DOHH2 (cell line): ENCODE measurements at regions not wholly inside any gene's neighbourhood (a gene's known extent, or its start where the extent isn't known, plus 50 kb on each side); places are given as distances from the start of the nearest gene placed in this dataset.
"Not testable (repeated sequence)": the region's sequence is repeated elsewhere in the genome, so short reads cannot be mapped to it uniquely, and the experiment has no call there.

Experiments used
- H3F3A ChIP-seq: fragments of 200-600 bp; sonication (generic), shearing (Covaris generic); 2 replicates; pipeline ENCODE4 v1.6.0; 2016; ENCODE audit warnings: antibody characterized with exemption, mild to moderate bottlenecking; ENCODE audit not compliant: control insufficient read depth, insufficient read depth
- H3K27ac ChIP-seq: fragments of 200-600 bp; sonication (generic); 2 replicates; pipeline ENCODE4 v1.5.1; 2014; ENCODE audit warnings: low read depth, mild to moderate bottlenecking, low read length, moderate library complexity
- H3K27me3 ChIP-seq: fragments of 200-600 bp; sonication (generic); 2 replicates; pipeline ENCODE4 v1.6.1; 2014; ENCODE audit warnings: mild to moderate bottlenecking, low read length, mixed read lengths; ENCODE audit not compliant: control insufficient read depth
- H3K36me3 ChIP-seq: fragments of 200-600 bp; sonication (generic); 2 replicates; pipeline ENCODE4 v1.6.1; 2014; ENCODE audit warnings: mild to moderate bottlenecking, low read length, moderate library complexity, mixed read lengths; ENCODE audit not compliant: control insufficient read depth
- H3K4me1 ChIP-seq: fragments of 200-600 bp; sonication (generic); 2 replicates; pipeline ENCODE4 v1.6.1; 2014; ENCODE audit warnings: mild to moderate bottlenecking, low read length, mixed read lengths; ENCODE audit not compliant: control insufficient read depth
- H3K4me2 ChIP-seq: fragments of 200-600 bp; sonication (generic); 2 replicates; pipeline ENCODE4 v1.6.0; 2014; ENCODE audit warnings: mild to moderate bottlenecking, low read length, moderate library complexity
- H3K4me3 ChIP-seq: fragments of 200-600 bp; sonication (generic); 2 replicates; pipeline ENCODE4 v1.5.1; 2014; ENCODE audit warnings: mild to moderate bottlenecking, low read length, mixed read lengths
- H3K79me2 ChIP-seq: fragments of 200-600 bp; sonication (generic); 2 replicates; pipeline ENCODE4 v1.6.1; 2014; ENCODE audit warnings: mild to moderate bottlenecking, low read length, mixed read lengths; ENCODE audit not compliant: control insufficient read depth
- H3K9me2 ChIP-seq: fragments of 200-600 bp; sonication (generic); replicated peaks from 2 replicates; pipeline ENCODE4 v1.6.1; 2014; ENCODE audit warnings: mild to moderate bottlenecking, low read length, mixed read lengths; ENCODE audit not compliant: control insufficient read depth
- H3K9me3 ChIP-seq: fragments of 200-600 bp; sonication (generic); 2 replicates; pipeline ENCODE4 v1.6.1; 2014; ENCODE audit warnings: antibody characterized with exemption, low read length, mixed read lengths; ENCODE audit not compliant: control insufficient read depth, insufficient read depth
- H4K20me1 ChIP-seq: fragments of 200-600 bp; sonication (generic); 2 replicates; pipeline ENCODE4 v1.6.0; 2014; ENCODE audit warnings: low read depth, mild to moderate bottlenecking, antibody characterized with exemption, low read length, moderate library complexity; ENCODE audit not compliant: control insufficient read depth, insufficient read depth
- EZH2phosphoT487 ChIP-seq: fragments of 200-600 bp; sonication (generic); IDR thresholded peaks from 2 replicates; pipeline ENCODE4 v1.6.1; 2017; ENCODE audit warnings: borderline replicate concordance, mild to moderate bottlenecking, antibody characterized with exemption, low read length, moderate library complexity, mixed read lengths
- TF ChIP-seq, protein P1 (sequence below): fragments of 200-600 bp; sonication (generic); IDR thresholded peaks from one replicate; pipeline ENCODE4 v1.5.1; 2014; ENCODE audit warnings: antibody characterized with exemption, mild to moderate bottlenecking, low read depth, low read length; ENCODE audit not compliant: poor library complexity, severe bottlenecking

DNA sequence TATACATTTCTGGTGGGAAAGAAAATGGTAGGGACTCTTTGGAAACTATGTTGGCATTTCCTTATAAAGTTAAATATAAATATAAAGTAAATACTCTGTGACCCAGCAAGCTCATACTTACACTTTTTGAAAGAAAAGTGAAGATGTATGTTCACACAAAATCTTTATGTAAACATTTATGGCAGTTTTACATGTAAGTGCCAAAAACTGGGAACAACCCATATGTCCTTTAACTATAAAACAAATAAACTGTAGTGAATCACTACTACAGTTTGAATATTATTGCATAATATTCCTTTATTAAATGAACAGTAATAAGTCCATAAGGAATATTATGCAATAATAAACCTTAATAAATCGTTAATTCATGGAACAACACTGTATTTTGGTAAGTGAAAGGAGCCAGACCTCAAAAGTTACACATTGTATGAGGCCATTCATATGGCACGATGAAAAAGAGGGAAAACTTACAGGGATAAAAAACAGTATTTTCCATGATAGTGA lies 1660.3 kb upstream of the LRRTM3 start:
- H3K4me2 ChIP-seq, result no peak overlapping the region
- TF ChIP-seq, protein P1, sequence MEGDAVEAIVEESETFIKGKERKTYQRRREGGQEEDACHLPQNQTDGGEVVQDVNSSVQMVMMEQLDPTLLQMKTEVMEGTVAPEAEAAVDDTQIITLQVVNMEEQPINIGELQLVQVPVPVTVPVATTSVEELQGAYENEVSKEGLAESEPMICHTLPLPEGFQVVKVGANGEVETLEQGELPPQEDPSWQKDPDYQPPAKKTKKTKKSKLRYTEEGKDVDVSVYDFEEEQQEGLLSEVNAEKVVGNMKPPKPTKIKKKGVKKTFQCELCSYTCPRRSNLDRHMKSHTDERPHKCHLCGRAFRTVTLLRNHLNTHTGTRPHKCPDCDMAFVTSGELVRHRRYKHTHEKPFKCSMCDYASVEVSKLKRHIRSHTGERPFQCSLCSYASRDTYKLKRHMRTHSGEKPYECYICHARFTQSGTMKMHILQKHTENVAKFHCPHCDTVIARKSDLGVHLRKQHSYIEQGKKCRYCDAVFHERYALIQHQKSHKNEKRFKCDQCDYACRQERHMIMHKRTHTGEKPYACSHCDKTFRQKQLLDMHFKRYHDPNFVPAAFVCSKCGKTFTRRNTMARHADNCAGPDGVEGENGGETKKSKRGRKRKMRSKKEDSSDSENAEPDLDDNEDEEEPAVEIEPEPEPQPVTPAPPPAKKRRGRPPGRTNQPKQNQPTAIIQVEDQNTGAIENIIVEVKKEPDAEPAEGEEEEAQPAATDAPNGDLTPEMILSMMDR, result no peak
- TF ChIP-seq EZH2phosphoT487, result no peak
- H3K27me3 ChIP-seq, result no peaks in the 10 kb centered on the region
- no peaks in the 10 kb centered on the region for H3F3A ChIP-seq
- no peaks in the 10 kb centered on the region for H3K9me3 ChIP-seq
- H4K20me1 ChIP-seq, result no peaks in the 10 kb centered on the region
- no peaks in the 10 kb centered on the region for H3K4me1 ChIP-seq
- H3K4me3 ChIP-seq, result no peak overlapping the region
- H3K9me2 ChIP-seq, result no peaks in the 10 kb centered on the region
- H3K79me2 ChIP-seq, result no peaks in the 10 kb centered on the region
- H3K36me3 ChIP-seq, result no peaks in the 10 kb centered on the region
- no peak overlapping the region for H3K27ac ChIP-seq

DNA sequence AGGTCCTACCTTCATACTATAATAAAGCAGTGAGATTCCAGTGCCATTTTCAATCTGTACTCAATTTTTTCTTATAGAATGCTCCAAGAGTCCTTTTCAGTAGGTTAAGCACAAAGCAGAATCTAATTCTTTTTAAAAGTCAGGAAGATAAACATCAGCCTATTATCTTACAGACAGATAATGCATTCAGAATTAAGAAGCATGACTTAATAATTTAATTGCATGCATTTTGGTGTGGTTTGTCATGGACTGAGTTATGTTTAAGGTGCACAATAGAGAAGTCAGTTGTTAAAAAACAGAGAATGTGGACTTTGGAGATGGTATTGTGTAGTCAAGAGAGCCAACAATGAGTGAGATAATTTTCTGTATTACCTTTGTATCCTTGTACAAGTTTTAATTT lies 1656.3 kb upstream of the LRRTM3 start:
- not testable (repeated sequence) for H3K9me3 ChIP-seq, H3K9me2 ChIP-seq, H3K36me3 ChIP-seq, H3K4me2 ChIP-seq, H3K27ac ChIP-seq, H3K4me3 ChIP-seq, H3K4me1 ChIP-seq, H3K79me2 ChIP-seq, H4K20me1 ChIP-seq, H3K27me3 ChIP-seq, H3F3A ChIP-seq

GRCh38 chr10:65270969-65271368 lies 1654.9 kb upstream of the LRRTM3 start:
- Histone ChIP-seq H3K9me2 (no peaks in the 10 kb centered on the region), H3K27ac (no peak overlapping the region), H3K27me3 (no peaks in the 10 kb centered on the region), H4K20me1 (no peaks in the 10 kb centered on the region), H3F3A (no peaks in the 10 kb centered on the region), H3K79me2 (no peaks in the 10 kb centered on the region), H3K9me3 (no peaks in the 10 kb centered on the region), H3K36me3 (no peaks in the 10 kb centered on the region), H3K4me3 (no peak overlapping the region), H3K4me1 (no peaks in the 10 kb centered on the region), H3K4me2 (no peak overlapping the region)
- TF ChIP-seq EZH2phosphoT487, result no peak
- TF ChIP-seq, protein P1, result no peak

DNA sequence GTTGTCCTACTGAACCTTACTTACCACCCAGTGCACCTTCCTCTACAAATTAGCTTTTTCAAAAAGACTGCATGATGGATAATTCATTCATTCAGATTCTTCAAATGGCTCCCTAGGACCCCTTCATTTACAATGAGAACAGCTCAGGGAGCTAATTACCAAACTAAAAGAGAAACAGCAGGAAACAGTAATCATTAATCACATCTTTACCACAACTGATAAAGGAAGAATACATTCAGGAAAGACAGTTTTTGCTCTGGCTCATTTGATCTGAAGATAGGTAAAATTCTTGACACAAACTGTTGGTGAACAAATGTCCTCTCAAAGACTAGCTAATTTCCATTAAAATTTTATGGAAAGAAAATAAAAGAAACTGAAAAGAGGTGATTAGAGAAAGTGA lies 1652.7 kb upstream of the LRRTM3 start:
- no peak overlapping the region for H3K4me2 ChIP-seq
- H3K4me1 ChIP-seq, result no peaks in the 10 kb centered on the region
- no peaks in the 10 kb centered on the region for H3K79me2 ChIP-seq
- no peaks in the 10 kb centered on the region for H3K27me3 ChIP-seq
- no peak overlapping the region for H3K27ac ChIP-seq
- no peaks in the 10 kb centered on the region for H3K36me3 ChIP-seq
- H3F3A ChIP-seq, result no peaks in the 10 kb centered on the region
- H3K4me3 ChIP-seq, result no peak overlapping the region
- no peaks in the 10 kb centered on the region for H3K9me2 ChIP-seq
- TF ChIP-seq, protein P1, result no peak
- no peak for TF ChIP-seq EZH2phosphoT487
- no peaks in the 10 kb centered on the region for H4K20me1 ChIP-seq
- no peaks in the 10 kb centered on the region for H3K9me3 ChIP-seq
